ENCODE measurements at regions not wholly inside any gene's neighbourhood (a gene's known extent, or its start where the extent isn't known, plus 50 kb on each side); places are given as distances from the start of the nearest gene placed in this dataset.

GRCh38 chr6:40879169-40879568 is 159.9 kb downstream of the UNC5CL start:
- DNase-seq (ENCODE audit: low read depth, low spot score), result no peak
- no peaks in the 10 kb centered on the region for H3K36me3 ChIP-seq (ENCODE audit: control insufficient read depth in 2 of 2, extremely low read depth in 1 of 2, insufficient read depth in 2 of 2, low read length in 2 of 2)
- no peaks in the 10 kb centered on the region for H3K9me1 ChIP-seq (ENCODE audit: control insufficient read depth, extremely low read depth, insufficient read depth, low read length)
- no peaks in the 10 kb centered on the region for H3K79me2 ChIP-seq (ENCODE audit: control insufficient read depth, insufficient read depth, low read length)
- peaks cover 10% of the 10 kb centered on the region for H3K4me1 ChIP-seq (ENCODE audit: control insufficient read depth, extremely low read depth, insufficient read depth, low read length)
- FAIRE-seq, result no peak
- no peak overlapping the region for H3K4me2 ChIP-seq (ENCODE audit: control insufficient read depth, extremely low read depth, insufficient read depth, low read depth, low read length)
- dilution Hi-C loops (cut with MboI; ENCODE audit: extremely low pct_ligation_motif_present, low sequenced_read_pairs), result no loop called here
- no peak overlapping the region for H2AFZ ChIP-seq (ENCODE audit: control insufficient read depth, low read length)
- H4K20me1 ChIP-seq (ENCODE audit: control insufficient read depth, extremely low read depth, insufficient read depth, low read length), result no peaks in the 10 kb centered on the region
- H3K9ac ChIP-seq (ENCODE audit: control insufficient read depth, extremely low read depth, insufficient read depth, low read length), result no peak overlapping the region
- TF ChIP-seq EZH2 (IDR thresholded peaks at IDR 0.05; ENCODE audit: low read length) (no peak), CTCF (optimal IDR thresholded peaks at IDR 0.05 in 1 of 3, IDR thresholded peaks at IDR 0.05 in 1 of 3, conservative IDR thresholded peaks at IDR 0.05 in 1 of 3; ENCODE audit: extremely low read depth in 1 of 3, insufficient read depth in 2 of 3, low read length in 3 of 3) (no peak)
- H3K4me3 ChIP-seq (ENCODE audit: control insufficient read depth in 2 of 3, extremely low read depth in 1 of 3, insufficient read depth in 2 of 3, low read depth in 1 of 3, low read length in 3 of 3), result no peak overlapping the region
- H3K9me3 ChIP-seq (ENCODE audit: control insufficient read depth, low read depth, low read length), result no peaks in the 10 kb centered on the region
- H3K27me3 ChIP-seq (ENCODE audit: control insufficient read depth, extremely low read depth, insufficient read depth, low read length), result peaks cover 7% of the 10 kb centered on the region
- no peak overlapping the region for H3K27ac ChIP-seq (ENCODE audit: control insufficient read depth, insufficient read depth, low read length)

GRCh38 chr6:40877362-40877761 is 161.7 kb downstream of the UNC5CL start:
- Histone ChIP-seq H3K4me3 (ENCODE audit: control insufficient read depth in 2 of 3, extremely low read depth in 1 of 3, insufficient read depth in 2 of 3, low read depth in 1 of 3, low read length in 3 of 3) (no peak overlapping the region), H2AFZ (ENCODE audit: control insufficient read depth, low read length) (no peak overlapping the region), H3K4me2 (ENCODE audit: control insufficient read depth, extremely low read depth, insufficient read depth, low read depth, low read length) (no peak overlapping the region), H3K9me1 (ENCODE audit: control insufficient read depth, extremely low read depth, insufficient read depth, low read length) (no peaks in the 10 kb centered on the region), H3K9me3 (ENCODE audit: control insufficient read depth, low read depth, low read length) (no peaks in the 10 kb centered on the region), H3K36me3 (ENCODE audit: control insufficient read depth in 2 of 2, extremely low read depth in 1 of 2, insufficient read depth in 2 of 2, low read length in 2 of 2) (no peaks in the 10 kb centered on the region), H3K4me1 (ENCODE audit: control insufficient read depth, extremely low read depth, insufficient read depth, low read length) (peaks cover 10% of the 10 kb centered on the region), H3K79me2 (ENCODE audit: control insufficient read depth, insufficient read depth, low read length) (no peaks in the 10 kb centered on the region), H3K27me3 (ENCODE audit: control insufficient read depth, extremely low read depth, insufficient read depth, low read length) (peaks cover 9% of the 10 kb centered on the region), H4K20me1 (ENCODE audit: control insufficient read depth, extremely low read depth, insufficient read depth, low read length) (no peaks in the 10 kb centered on the region), H3K9ac (ENCODE audit: control insufficient read depth, extremely low read depth, insufficient read depth, low read length) (no peak overlapping the region), H3K27ac (ENCODE audit: control insufficient read depth, insufficient read depth, low read length) (no peak overlapping the region)
- dilution Hi-C loops (cut with MboI; ENCODE audit: extremely low pct_ligation_motif_present, low sequenced_read_pairs), result no loop called here
- FAIRE-seq, result peak; percentile 84
- TF ChIP-seq CTCF (optimal IDR thresholded peaks at IDR 0.05 in 1 of 3, IDR thresholded peaks at IDR 0.05 in 1 of 3, conservative IDR thresholded peaks at IDR 0.05 in 1 of 3; ENCODE audit: extremely low read depth in 1 of 3, insufficient read depth in 2 of 3, low read length in 3 of 3), result peak in 1 of 3 experiments; percentile 8
- TF ChIP-seq EZH2 (IDR thresholded peaks at IDR 0.05; ENCODE audit: low read length), result no peak
- DNase-seq (ENCODE audit: low read depth, low spot score), result peak; percentile 75
